GM10266 (cell line): ENCODE measurements at regions not wholly inside any gene's neighbourhood (a gene's known extent, or its start where the extent isn't known, plus 50 kb on each side); places are given as distances from the start of the nearest gene placed in this dataset.
A peak's percentile ranks its signal among the peaks of the same experiment; 100 is the strongest.

Source experiments
- DNase-seq: peaks from one replicate; pipeline ENCODE4 v3.0.0; 2012; ENCODE audit errors: extremely low spot score
- TF ChIP-seq, protein P1 (sequence below): IDR thresholded peaks from 2 replicates; pipeline ENCODE4 v1.5.1; 2012; ENCODE audit warnings: mild to moderate bottlenecking, low read depth; ENCODE audit not compliant: control insufficient read depth, insufficient read depth; ENCODE audit errors: missing control alignments

GRCh38 chr3:168864107-168865021, 768.6 kb upstream of the GOLIM4 start:
- TF ChIP-seq, protein P1, sequence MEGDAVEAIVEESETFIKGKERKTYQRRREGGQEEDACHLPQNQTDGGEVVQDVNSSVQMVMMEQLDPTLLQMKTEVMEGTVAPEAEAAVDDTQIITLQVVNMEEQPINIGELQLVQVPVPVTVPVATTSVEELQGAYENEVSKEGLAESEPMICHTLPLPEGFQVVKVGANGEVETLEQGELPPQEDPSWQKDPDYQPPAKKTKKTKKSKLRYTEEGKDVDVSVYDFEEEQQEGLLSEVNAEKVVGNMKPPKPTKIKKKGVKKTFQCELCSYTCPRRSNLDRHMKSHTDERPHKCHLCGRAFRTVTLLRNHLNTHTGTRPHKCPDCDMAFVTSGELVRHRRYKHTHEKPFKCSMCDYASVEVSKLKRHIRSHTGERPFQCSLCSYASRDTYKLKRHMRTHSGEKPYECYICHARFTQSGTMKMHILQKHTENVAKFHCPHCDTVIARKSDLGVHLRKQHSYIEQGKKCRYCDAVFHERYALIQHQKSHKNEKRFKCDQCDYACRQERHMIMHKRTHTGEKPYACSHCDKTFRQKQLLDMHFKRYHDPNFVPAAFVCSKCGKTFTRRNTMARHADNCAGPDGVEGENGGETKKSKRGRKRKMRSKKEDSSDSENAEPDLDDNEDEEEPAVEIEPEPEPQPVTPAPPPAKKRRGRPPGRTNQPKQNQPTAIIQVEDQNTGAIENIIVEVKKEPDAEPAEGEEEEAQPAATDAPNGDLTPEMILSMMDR = peak; percentile 18

DNA sequence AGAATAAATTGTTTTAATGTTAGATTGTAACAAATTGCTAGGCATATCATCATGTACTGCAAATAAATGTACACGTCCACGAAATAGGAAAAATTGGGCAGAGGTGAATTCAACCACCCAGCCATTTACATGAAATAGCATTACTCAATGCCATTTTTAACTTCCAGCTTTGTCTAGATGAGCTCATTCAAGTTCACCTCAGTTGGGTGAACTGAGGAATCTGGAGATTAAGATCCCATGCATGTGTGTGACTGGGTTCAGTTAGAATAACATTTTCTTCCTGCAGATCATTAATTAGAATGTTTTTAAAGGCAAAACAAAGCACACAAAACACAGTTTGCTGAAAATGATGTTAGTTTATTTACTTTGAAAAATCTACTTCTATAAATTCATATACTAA, 767.8 kb upstream of the GOLIM4 start:
- DNase-seq = no peak
- TF ChIP-seq, protein P1 = no peak

More at GRCh38 chr3:168864107-168865021, 768.6 kb upstream of the GOLIM4 start:
- DNase-seq = no peak

- no peak for DNase-seq
- TF ChIP-seq, protein P1 = no peak
Observed at GRCh38 chr3:168862466-168862865, 766.7 kb upstream of the GOLIM4 start.

DNA sequence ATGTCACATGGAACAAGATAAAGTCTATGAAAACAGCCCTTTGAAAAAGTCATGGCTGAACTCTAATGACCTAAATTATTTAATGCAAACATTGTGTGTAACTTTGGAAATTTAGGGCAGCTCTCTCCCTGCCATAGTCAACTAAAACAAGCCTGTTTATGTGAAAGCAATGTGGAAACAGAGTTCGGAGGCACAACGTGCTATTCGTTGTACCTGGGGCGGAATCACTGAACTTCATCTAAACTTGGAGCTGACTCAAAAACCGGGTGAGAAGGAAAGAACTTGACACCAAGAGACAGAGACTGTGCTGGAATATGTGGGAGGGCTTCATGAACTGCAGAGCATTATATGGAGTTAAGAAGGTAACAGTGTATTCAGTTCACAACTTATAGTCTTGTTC, 764.9 kb upstream of the GOLIM4 start:
- TF ChIP-seq, protein P1 = no peak

DNA sequence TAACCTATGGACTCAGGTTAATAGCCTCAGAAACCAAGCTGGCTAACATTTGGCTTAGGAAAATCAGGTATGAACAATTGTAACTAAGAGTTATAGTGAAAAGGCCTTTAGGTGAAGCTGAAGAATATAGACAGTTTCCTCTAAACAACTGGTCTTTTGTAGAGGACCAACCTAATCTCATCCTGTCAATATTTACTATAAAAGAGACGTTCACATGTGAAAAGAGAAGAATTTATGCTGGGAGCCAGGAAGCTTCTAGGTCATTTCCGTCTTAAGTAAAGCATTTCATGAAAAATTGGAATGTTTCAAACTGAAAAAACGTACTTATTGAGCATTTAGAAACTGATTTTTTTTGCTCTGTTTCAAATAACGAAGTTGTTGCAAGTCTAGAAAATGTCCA, 764.3 kb upstream of the GOLIM4 start:
- no peak for DNase-seq
- TF ChIP-seq, protein P1 = no peak

More for the DNA sequence above, 764.9 kb upstream of the GOLIM4 start:
- DNase-seq = no peak

DNA sequence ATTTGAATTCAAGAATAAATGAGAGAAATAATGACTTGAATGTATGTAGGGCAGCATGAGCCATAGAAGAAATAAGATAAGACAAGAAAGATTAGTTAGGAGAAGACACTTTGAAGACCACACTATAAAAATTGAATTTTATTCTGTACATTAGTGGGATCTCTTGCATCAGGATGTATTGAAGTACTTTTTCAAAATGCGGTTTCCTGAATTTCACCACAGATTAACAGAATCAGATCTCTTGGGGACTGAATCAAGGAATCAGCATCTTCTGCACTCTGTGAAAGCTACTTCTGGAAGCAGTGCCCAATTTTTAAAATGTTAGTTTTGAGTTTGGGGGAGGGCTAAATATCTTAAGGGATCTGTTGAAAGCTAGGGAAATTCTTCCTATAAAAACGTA, 763.9 kb upstream of the GOLIM4 start:
- DNase-seq = no peak
- TF ChIP-seq, protein P1 = no peak

GRCh38 chr3:168859143-168859542, 763.4 kb upstream of the GOLIM4 start:
- TF ChIP-seq, protein P1 = no peak
- DNase-seq = no peak
